ENCODE measurements at regions not wholly inside any gene's neighbourhood (a gene's known extent, or its start where the extent isn't known, plus 50 kb on each side); places are given as distances from the start of the nearest gene placed in this dataset.

GRCh38 chr1:233443040-233443760 is 115.7 kb downstream of the MAP3K21 start:
- Mint-ChIP-seq H3K4me1 (no peaks in the 10 kb centered on the region), H3K27me3 (ENCODE audit: low read depth) (peaks cover 4% of the 10 kb centered on the region), H3K4me3 (no peak overlapping the region), H3K27ac (no peak overlapping the region), H3K9me3 (peaks cover 42% of the 10 kb centered on the region), H3K36me3 (peaks cover 30% of the 10 kb centered on the region)
- TF ChIP-seq, protein P1, sequence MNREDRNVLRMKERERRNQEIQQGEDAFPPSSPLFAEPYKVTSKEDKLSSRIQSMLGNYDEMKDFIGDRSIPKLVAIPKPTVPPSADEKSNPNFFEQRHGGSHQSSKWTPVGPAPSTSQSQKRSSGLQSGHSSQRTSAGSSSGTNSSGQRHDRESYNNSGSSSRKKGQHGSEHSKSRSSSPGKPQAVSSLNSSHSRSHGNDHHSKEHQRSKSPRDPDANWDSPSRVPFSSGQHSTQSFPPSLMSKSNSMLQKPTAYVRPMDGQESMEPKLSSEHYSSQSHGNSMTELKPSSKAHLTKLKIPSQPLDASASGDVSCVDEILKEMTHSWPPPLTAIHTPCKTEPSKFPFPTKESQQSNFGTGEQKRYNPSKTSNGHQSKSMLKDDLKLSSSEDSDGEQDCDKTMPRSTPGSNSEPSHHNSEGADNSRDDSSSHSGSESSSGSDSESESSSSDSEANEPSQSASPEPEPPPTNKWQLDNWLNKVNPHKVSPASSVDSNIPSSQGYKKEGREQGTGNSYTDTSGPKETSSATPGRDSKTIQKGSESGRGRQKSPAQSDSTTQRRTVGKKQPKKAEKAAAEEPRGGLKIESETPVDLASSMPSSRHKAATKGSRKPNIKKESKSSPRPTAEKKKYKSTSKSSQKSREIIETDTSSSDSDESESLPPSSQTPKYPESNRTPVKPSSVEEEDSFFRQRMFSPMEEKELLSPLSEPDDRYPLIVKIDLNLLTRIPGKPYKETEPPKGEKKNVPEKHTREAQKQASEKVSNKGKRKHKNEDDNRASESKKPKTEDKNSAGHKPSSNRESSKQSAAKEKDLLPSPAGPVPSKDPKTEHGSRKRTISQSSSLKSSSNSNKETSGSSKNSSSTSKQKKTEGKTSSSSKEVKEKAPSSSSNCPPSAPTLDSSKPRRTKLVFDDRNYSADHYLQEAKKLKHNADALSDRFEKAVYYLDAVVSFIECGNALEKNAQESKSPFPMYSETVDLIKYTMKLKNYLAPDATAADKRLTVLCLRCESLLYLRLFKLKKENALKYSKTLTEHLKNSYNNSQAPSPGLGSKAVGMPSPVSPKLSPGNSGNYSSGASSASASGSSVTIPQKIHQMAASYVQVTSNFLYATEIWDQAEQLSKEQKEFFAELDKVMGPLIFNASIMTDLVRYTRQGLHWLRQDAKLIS (CRISPR knock-in tag; IDR thresholded peaks at IDR 0.05; ENCODE audit: borderline replicate concordance), result no peak
- TF ChIP-seq HMGA2 (CRISPR knock-in tag; IDR thresholded peaks at IDR 0.05), result no peak
- no peak for TF ChIP-seq ETV6 (CRISPR knock-in tag; IDR thresholded peaks at IDR 0.05)
- TF ChIP-seq FOXK1 (CRISPR knock-in tag; IDR thresholded peaks at IDR 0.05), result no peak
- TF ChIP-seq ZNF138 (CRISPR knock-in tag; conservative IDR thresholded peaks at IDR 0.05), result no peak
- no peak for TF ChIP-seq GABPB1 (CRISPR knock-in tag; IDR thresholded peaks at IDR 0.05)
- TF ChIP-seq, protein P2, sequence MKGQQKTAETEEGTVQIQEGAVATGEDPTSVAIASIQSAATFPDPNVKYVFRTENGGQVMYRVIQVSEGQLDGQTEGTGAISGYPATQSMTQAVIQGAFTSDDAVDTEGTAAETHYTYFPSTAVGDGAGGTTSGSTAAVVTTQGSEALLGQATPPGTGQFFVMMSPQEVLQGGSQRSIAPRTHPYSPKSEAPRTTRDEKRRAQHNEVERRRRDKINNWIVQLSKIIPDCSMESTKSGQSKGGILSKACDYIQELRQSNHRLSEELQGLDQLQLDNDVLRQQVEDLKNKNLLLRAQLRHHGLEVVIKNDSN (CRISPR knock-in tag; IDR thresholded peaks at IDR 0.05), result no peak
- TF ChIP-seq FOXP4 (CRISPR knock-in tag; IDR thresholded peaks at IDR 0.05), result no peak
- TF ChIP-seq JAZF1 (CRISPR knock-in tag; IDR thresholded peaks at IDR 0.05), result no peak
- ChIA-PET CTCF (interaction anchor here (2.9 kb wide), 1 partner anchor 75 kb away, joined by 19 read pairs; no protein-coding TSS in a partner anchor), POLR2A (no interaction called here)
- no peak for DNase-seq (ENCODE audit: low spot score)
- no peak for ATAC-seq

DNA sequence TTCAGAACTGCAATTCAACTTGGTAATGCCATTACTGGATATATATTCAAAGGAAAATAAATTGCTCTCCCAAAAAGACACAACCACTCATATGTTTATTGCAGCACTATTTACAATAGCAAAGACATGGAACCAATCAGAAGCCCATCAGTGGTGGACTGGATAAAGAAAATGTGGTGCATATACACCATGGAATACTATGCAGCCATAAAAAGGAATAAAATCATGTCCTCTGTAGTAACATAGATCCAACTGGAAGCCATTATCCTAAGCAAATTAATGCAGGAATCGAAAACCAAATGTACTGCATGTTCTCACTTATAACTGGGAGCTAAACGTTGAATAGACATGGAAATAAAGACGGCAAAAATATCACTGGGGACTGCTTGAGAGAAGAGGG is 117.0 kb downstream of the MAP3K21 start:
- Mint-ChIP-seq H3K4me3 (no peak overlapping the region), H3K27ac (no peak overlapping the region), H3K4me1 (no peaks in the 10 kb centered on the region), H3K27me3 (ENCODE audit: low read depth) (peaks cover 4% of the 10 kb centered on the region; the same call in 1 of the 2 replicates), H3K9me3 (peaks cover 51% of the 10 kb centered on the region), H3K36me3 (peaks cover 39% of the 10 kb centered on the region)
- POLR2A ChIA-PET, result no interaction called here
- ATAC-seq (no peak), DNase-seq (ENCODE audit: low spot score) (no peak)
- CTCF ChIA-PET, result no interaction called here
- no peak for TF ChIP-seq PREB (CRISPR knock-in tag; IDR thresholded peaks at IDR 0.05; ENCODE audit: borderline replicate concordance)
- TF ChIP-seq, protein P1 (CRISPR knock-in tag; IDR thresholded peaks at IDR 0.05; ENCODE audit: borderline replicate concordance), result no peak
- TF ChIP-seq, protein P3, sequence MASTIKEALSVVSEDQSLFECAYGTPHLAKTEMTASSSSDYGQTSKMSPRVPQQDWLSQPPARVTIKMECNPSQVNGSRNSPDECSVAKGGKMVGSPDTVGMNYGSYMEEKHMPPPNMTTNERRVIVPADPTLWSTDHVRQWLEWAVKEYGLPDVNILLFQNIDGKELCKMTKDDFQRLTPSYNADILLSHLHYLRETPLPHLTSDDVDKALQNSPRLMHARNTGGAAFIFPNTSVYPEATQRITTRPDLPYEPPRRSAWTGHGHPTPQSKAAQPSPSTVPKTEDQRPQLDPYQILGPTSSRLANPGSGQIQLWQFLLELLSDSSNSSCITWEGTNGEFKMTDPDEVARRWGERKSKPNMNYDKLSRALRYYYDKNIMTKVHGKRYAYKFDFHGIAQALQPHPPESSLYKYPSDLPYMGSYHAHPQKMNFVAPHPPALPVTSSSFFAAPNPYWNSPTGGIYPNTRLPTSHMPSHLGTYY (CRISPR knock-in tag; IDR thresholded peaks at IDR 0.05), result no peak
- TF ChIP-seq ELF4 (CRISPR knock-in tag; IDR thresholded peaks at IDR 0.05; ENCODE audit: low read depth), result no peak
- no peak for TF ChIP-seq MXD4 (CRISPR knock-in tag; IDR thresholded peaks at IDR 0.05; ENCODE audit: borderline replicate concordance)
- TF ChIP-seq TP53 (CRISPR knock-in tag; IDR thresholded peaks at IDR 0.05), result no peak
- TF ChIP-seq JAZF1 (CRISPR knock-in tag; IDR thresholded peaks at IDR 0.05), result no peak
- TF ChIP-seq FOXK1 (CRISPR knock-in tag; IDR thresholded peaks at IDR 0.05), result no peak
- TF ChIP-seq TEAD4 (CRISPR knock-in tag; IDR thresholded peaks at IDR 0.05), result no peak
- no peak for TF ChIP-seq NR1H2 (CRISPR knock-in tag; IDR thresholded peaks at IDR 0.05)
- no peak for TF ChIP-seq OVOL2 (CRISPR knock-in tag; IDR thresholded peaks at IDR 0.05; ENCODE audit: borderline replicate concordance)
- no peak for TF ChIP-seq ZNF512 (CRISPR knock-in tag; IDR thresholded peaks at IDR 0.05; ENCODE audit: borderline replicate concordance)
- no peak for TF ChIP-seq SMAD4 (CRISPR knock-in tag; IDR thresholded peaks at IDR 0.05)
- TF ChIP-seq RELA (CRISPR knock-in tag; IDR thresholded peaks at IDR 0.05; ENCODE audit: borderline replicate concordance), result no peak
